MM.1S (cell line): ENCODE measurements at regions not wholly inside any gene's neighbourhood (a gene's known extent, or its start where the extent isn't known, plus 50 kb on each side); places are given as distances from the start of the nearest gene placed in this dataset.

Source experiments
- DNase-seq: peaks from one replicate; pipeline ENCODE4 v3.0.0-alpha.2; 2015
- H2AFZ ChIP-seq: fragments of 300-600 bp; sonication (generic); 2 replicates; pipeline ENCODE4 v1.6.0; 2016; ENCODE audit warnings: antibody characterized with exemption, low read length
- H3F3A ChIP-seq: fragments of 300-600 bp; sonication (generic); 2 replicates; pipeline ENCODE4 v1.6.1; 2016; ENCODE audit warnings: mild to moderate bottlenecking, antibody characterized with exemption, low read length, moderate library complexity, mixed read lengths; ENCODE audit not compliant: insufficient read depth
- H3K27ac ChIP-seq: fragments of 300-600 bp; sonication (generic); 2 replicates; pipeline ENCODE4 v1.5.1; 2016; ENCODE audit warnings: mild to moderate bottlenecking, low read length
- H3K27me3 ChIP-seq: fragments of 300-600 bp; sonication (generic); replicated peaks from 2 replicates; pipeline ENCODE4 v1.6.0; 2016; ENCODE audit warnings: low read length; ENCODE audit not compliant: insufficient read depth
- H3K36me3 ChIP-seq: fragments of 300-600 bp; sonication (generic); replicated peaks from 2 replicates; pipeline ENCODE4 v1.6.1; 2016; ENCODE audit warnings: mild to moderate bottlenecking, low read length, mixed read lengths; ENCODE audit not compliant: insufficient read depth
- H3K4me1 ChIP-seq: fragments of 300-600 bp; sonication (generic); 2 replicates; pipeline ENCODE4 v1.6.1; 2016; ENCODE audit warnings: low read length, mixed read lengths
- H3K4me2 ChIP-seq: fragments of 300-600 bp; sonication (generic); 2 replicates; pipeline ENCODE4 v1.6.0; 2016; ENCODE audit warnings: low read depth, low read length
- H3K4me3 ChIP-seq: fragments of 300-600 bp; sonication (generic); 2 replicates; pipeline ENCODE4 v1.5.1; 2016; ENCODE audit warnings: low read length, mixed read lengths
- H3K79me2 ChIP-seq: fragments of 300-600 bp; sonication (generic); 2 replicates; pipeline ENCODE4 v1.6.1; 2016; ENCODE audit warnings: mixed run types, low read length, mixed read lengths
- H3K9ac ChIP-seq: fragments of 300-600 bp; sonication (generic); 2 replicates; pipeline ENCODE4 v1.6.1; 2016; ENCODE audit warnings: low read length, mixed read lengths
- H3K9me2 ChIP-seq: fragments of 300-600 bp; sonication (generic); replicated peaks from 2 replicates; pipeline ENCODE4 v1.6.1; 2016; ENCODE audit warnings: mild to moderate bottlenecking, low read length, mixed read lengths; ENCODE audit not compliant: insufficient read depth
- H3K9me3 ChIP-seq: fragments of 300-600 bp; sonication (generic); replicated peaks from 2 replicates; pipeline ENCODE4 v1.6.1; 2016; ENCODE audit warnings: mild to moderate bottlenecking, low read length, mixed read lengths; ENCODE audit not compliant: insufficient read depth
- H4K20me1 ChIP-seq: fragments of 300-600 bp; sonication (generic); 2 replicates; pipeline ENCODE4 v1.6.1; 2016; ENCODE audit warnings: mild to moderate bottlenecking, low read length, moderate library complexity, mixed read lengths; ENCODE audit not compliant: insufficient read depth
- CTCF ChIP-seq: fragments of 300-600 bp; sonication (generic); IDR thresholded peaks from 2 replicates; pipeline ENCODE4 v1.5.1; 2016; ENCODE audit warnings: antibody characterized with exemption, low read length, mixed read lengths
- EZH2 ChIP-seq: fragments of 300-600 bp; sonication (generic); optimal IDR thresholded peaks from 2 replicates; pipeline ENCODE3; 2017; ENCODE audit warnings: low read depth, mild to moderate bottlenecking, antibody characterized with exemption, low read length, mixed read lengths
- EZH2phosphoT487 ChIP-seq: fragments of 300-600 bp; sonication (generic); IDR thresholded peaks from 2 replicates; pipeline ENCODE4 v1.6.1; 2018; ENCODE audit warnings: antibody characterized with exemption, low read length

DNA sequence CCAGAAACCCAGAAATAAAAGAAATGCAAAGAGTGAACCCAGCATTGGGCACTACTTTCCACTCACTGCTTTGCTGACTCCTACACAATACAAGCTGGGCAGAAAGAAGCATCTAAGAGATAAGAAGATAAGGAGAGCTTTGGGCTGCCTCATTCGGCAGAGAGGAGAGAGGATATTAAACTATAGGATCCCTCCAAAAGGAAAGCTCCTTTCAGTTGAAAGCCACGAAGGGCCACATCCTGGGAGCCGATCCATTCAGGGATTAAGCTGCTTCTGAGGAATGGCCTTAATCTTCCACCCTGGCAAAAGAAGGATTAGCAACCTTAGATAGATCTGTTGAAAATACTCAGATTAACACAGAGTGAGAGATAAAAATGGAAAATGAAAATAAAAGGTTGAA, 274.9 kb upstream of the PPP2R3A start:
- no peak overlapping the region for H3K9ac ChIP-seq
- H3K9me3 ChIP-seq, result no peaks in the 10 kb centered on the region
- no peak overlapping the region for H3K4me3 ChIP-seq
- H3K27ac ChIP-seq, result no peak overlapping the region
- no peaks in the 10 kb centered on the region for H3F3A ChIP-seq
- H3K9me2 ChIP-seq, result no peaks in the 10 kb centered on the region
- no peak for DNase-seq
- H3K27me3 ChIP-seq, result no peaks in the 10 kb centered on the region
- H4K20me1 ChIP-seq, result no peaks in the 10 kb centered on the region
- no peaks in the 10 kb centered on the region for H3K36me3 ChIP-seq
- no peaks in the 10 kb centered on the region for H3K79me2 ChIP-seq
- no peaks in the 10 kb centered on the region for H3K4me1 ChIP-seq
- TF ChIP-seq CTCF, result no peak
- no peak for TF ChIP-seq EZH2
- TF ChIP-seq EZH2phosphoT487, result no peak
- no peak overlapping the region for H3K4me2 ChIP-seq
- no peak overlapping the region for H2AFZ ChIP-seq

- Histone ChIP-seq H4K20me1 (no peaks in the 10 kb centered on the region), H3K9ac (no peak overlapping the region), H3K9me3 (no peaks in the 10 kb centered on the region), H3K4me1 (no peaks in the 10 kb centered on the region), H3K4me2 (no peak overlapping the region), H3K36me3 (no peaks in the 10 kb centered on the region), H3K4me3 (no peak overlapping the region), H3K9me2 (no peaks in the 10 kb centered on the region), H3K79me2 (no peaks in the 10 kb centered on the region), H3K27ac (no peak overlapping the region), H3K27me3 (no peaks in the 10 kb centered on the region), H2AFZ (no peak overlapping the region), H3F3A (no peaks in the 10 kb centered on the region)
- TF ChIP-seq EZH2phosphoT487 (no peak), CTCF (no peak), EZH2 (no peak)
- no peak for DNase-seq
Measured at GRCh38 chr3:135691240-135691639, 274.3 kb upstream of the PPP2R3A start.

DNA sequence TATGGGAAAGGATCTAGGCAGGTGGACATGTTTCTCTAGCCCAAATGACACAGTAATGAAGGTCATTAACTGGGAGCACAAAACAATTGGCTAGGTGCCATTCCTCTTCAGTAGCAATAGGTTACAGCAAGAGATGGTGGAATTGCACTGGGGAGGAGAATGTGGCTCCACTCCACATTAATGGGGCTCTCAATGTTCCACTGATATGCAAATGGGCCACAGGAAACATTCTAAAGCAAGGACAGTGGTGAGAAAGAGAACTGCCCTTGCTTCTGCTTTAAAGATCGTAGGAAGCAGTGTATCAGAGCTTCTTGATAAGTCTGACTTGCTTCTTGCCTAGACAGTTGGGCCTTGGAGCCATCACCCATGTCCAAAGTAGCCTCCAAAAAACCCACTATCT, 271.4 kb upstream of the PPP2R3A start:
- Histone ChIP-seq H3K27me3 (no peaks in the 10 kb centered on the region), H3K36me3 (no peaks in the 10 kb centered on the region), H3K4me1 (no peaks in the 10 kb centered on the region), H3K27ac (no peak overlapping the region), H3K9ac (no peak overlapping the region), H2AFZ (no peak overlapping the region), H3K4me3 (no peak overlapping the region), H3K4me2 (no peak overlapping the region), H3K79me2 (no peaks in the 10 kb centered on the region), H4K20me1 (no peaks in the 10 kb centered on the region), H3F3A (no peaks in the 10 kb centered on the region), H3K9me2 (no peaks in the 10 kb centered on the region), H3K9me3 (no peaks in the 10 kb centered on the region)
- TF ChIP-seq EZH2phosphoT487 (no peak), CTCF (no peak)
- no peak for DNase-seq

DNA sequence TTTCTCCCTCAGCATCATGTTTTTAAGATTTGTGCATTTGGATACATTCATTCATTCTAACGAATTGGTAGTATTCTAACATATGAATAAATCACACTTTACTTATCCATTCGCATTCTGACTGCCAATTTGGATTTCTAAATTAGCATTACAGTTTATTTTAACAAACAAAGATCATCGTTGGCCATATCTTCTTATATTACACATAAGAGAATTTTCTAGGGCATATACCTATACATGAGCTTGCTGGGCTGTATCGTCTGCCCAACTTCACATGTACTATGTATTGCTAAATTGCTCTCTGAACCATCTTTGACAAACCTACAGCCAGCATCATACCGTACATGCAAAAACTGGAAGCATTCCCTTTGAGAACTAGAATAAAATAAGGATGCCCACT, 265.8 kb upstream of the PPP2R3A start:
- no peaks in the 10 kb centered on the region for H3F3A ChIP-seq
- H2AFZ ChIP-seq, result no peak overlapping the region
- H3K9me3 ChIP-seq, result no peaks in the 10 kb centered on the region
- no peak overlapping the region for H3K4me2 ChIP-seq
- no peaks in the 10 kb centered on the region for H3K9me2 ChIP-seq
- TF ChIP-seq EZH2phosphoT487 (no peak), EZH2 (no peak), CTCF (no peak)
- H3K4me3 ChIP-seq, result no peak overlapping the region
- no peaks in the 10 kb centered on the region for H4K20me1 ChIP-seq
- H3K4me1 ChIP-seq, result no peaks in the 10 kb centered on the region
- no peak overlapping the region for H3K27ac ChIP-seq
- no peak for DNase-seq
- H3K36me3 ChIP-seq, result no peaks in the 10 kb centered on the region
- no peaks in the 10 kb centered on the region for H3K79me2 ChIP-seq
- H3K9ac ChIP-seq, result no peak overlapping the region
- no peaks in the 10 kb centered on the region for H3K27me3 ChIP-seq
